Endothelial cell of umbilical vein (primary cell): ENCODE measurements at regions not wholly inside any gene's neighbourhood (a gene's known extent, or its start where the extent isn't known, plus 50 kb on each side); places are given as distances from the start of the nearest gene placed in this dataset.

ENCODE experiments used
- BruUV-seq: library from RNA; stranded (reverse); fragments of 400-500 nt; replicated peaks from 2 replicates; lab custom pipeline; 2021; lab: Mats Ljungman, UMichigan
- CTCF ChIA-PET: fragments of 300-600, 350-600 bp; sonication (Branson Sonifier 250); formaldehyde crosslinking; loops from one replicate; lab custom pipeline; 2021; ENCODE audit warnings: antibody characterized with exemption, inconsistent platforms; lab: Charles Lee
- POLR2A ChIA-PET: fragments of 300-600, 350-600 bp; sonication (Branson Sonifier 250); formaldehyde crosslinking; loops from one replicate; lab custom pipeline; 2021; ENCODE audit warnings: antibody characterized with exemption, inconsistent platforms; lab: Charles Lee
- DNase-seq: peaks from one replicate; pipeline ENCODE4 v3.0.0-alpha.2; 2011; ENCODE audit warnings: low read depth, low spot score
- FAIRE-seq: peaks from 2 replicates; lab custom pipeline; 2011; peaks lifted over from hg19 to GRCh38; lab: Jason Lieb, UNC
- H2AFZ ChIP-seq: 2 replicates; pipeline ENCODE4 v1.6.0; 2012; ENCODE audit warnings: low read depth, low read length, control low read depth, inconsistent platforms
- H3K27ac ChIP-seq: 2 replicates; pipeline ENCODE4 v1.5.1; 2011; ENCODE audit warnings: low read depth, mild to moderate bottlenecking, control low read depth, low read length, moderate library complexity; ENCODE audit not compliant: insufficient read depth
- H3K27me3 ChIP-seq, 2 experiments: 2 replicates each; pipeline versions ENCODE4 v1.6.0 to v1.6.1; 2011; ENCODE audit warnings: low read length in 2 of 2, mixed read lengths in 1 of 2; ENCODE audit not compliant: control insufficient read depth in 2 of 2, insufficient read depth in 2 of 2
- H3K36me3 ChIP-seq, 2 experiments: 2 replicates in 1 of 2; 3 replicates in 1 of 2; pipeline ENCODE4 v1.5.1; 2011; ENCODE audit warnings: low read length in 2 of 2, mild to moderate bottlenecking in 1 of 2, moderate library complexity in 1 of 2; ENCODE audit not compliant: control insufficient read depth in 2 of 2, insufficient read depth in 2 of 2; ENCODE audit errors: extremely low read depth in 1 of 2
- H3K4me1 ChIP-seq: 3 replicates; pipeline ENCODE4 v1.5.1; 2011; ENCODE audit warnings: mild to moderate bottlenecking, low read length; ENCODE audit not compliant: control insufficient read depth, insufficient read depth; ENCODE audit errors: extremely low read depth
- H3K4me2 ChIP-seq: 2 replicates; pipeline ENCODE4 v1.6.1; 2011; ENCODE audit warnings: low read length, control low read depth, mixed read lengths; ENCODE audit not compliant: insufficient read depth
- H3K4me3 ChIP-seq, 3 experiments: fragments of 200-600 bp in 1 of 3; sonication (generic), shearing (Covaris generic) in 1 of 3; replicated peaks in 1 of 3; 2 replicates each; pipeline ENCODE4 v1.5.1; 2011 to 2016; ENCODE audit warnings: control low read depth in 3 of 3, low read length in 3 of 3, mild to moderate bottlenecking in 2 of 3, inconsistent platforms in 1 of 3, low read depth in 1 of 3, moderate library complexity in 1 of 3; ENCODE audit not compliant: insufficient read depth in 1 of 3
- H3K79me2 ChIP-seq: 2 replicates; pipeline ENCODE4 v1.6.0; 2012; ENCODE audit warnings: low read length, inconsistent platforms; ENCODE audit not compliant: control insufficient read depth, insufficient read depth
- H3K9ac ChIP-seq: replicated peaks from 2 replicates; pipeline ENCODE3; 2011; ENCODE audit warnings: low read length, control low read depth; ENCODE audit not compliant: insufficient read depth; ENCODE audit errors: extremely low read depth
- H3K9me1 ChIP-seq: replicated peaks from 3 replicates; pipeline ENCODE4 v1.6.0; 2011; ENCODE audit warnings: mild to moderate bottlenecking, low read length; ENCODE audit not compliant: control insufficient read depth, insufficient read depth; ENCODE audit errors: extremely low read depth
- H3K9me3 ChIP-seq: replicated peaks from 2 replicates; pipeline ENCODE4 v1.5.1; 2012; ENCODE audit warnings: low read length, inconsistent platforms; ENCODE audit not compliant: control insufficient read depth, insufficient read depth
- H4K20me1 ChIP-seq: replicated peaks from 2 replicates; pipeline ENCODE3; 2011; ENCODE audit warnings: mild to moderate bottlenecking, low read length; ENCODE audit not compliant: control insufficient read depth, insufficient read depth; ENCODE audit errors: extremely low read depth
- EZH2 ChIP-seq: IDR thresholded peaks from 2 replicates; pipeline ENCODE4 v1.6.1; 2012; ENCODE audit warnings: borderline replicate concordance, low read depth, mild to moderate bottlenecking, moderate library complexity, low read length, inconsistent platforms; ENCODE audit not compliant: severe bottlenecking
- FOS ChIP-seq: IDR thresholded peaks from 2 replicates; pipeline ENCODE4 v1.6.1; 2011; ENCODE audit warnings: mild to moderate bottlenecking, low read length, moderate library complexity, borderline replicate concordance; ENCODE audit not compliant: insufficient read depth
- GATA2 ChIP-seq: IDR thresholded peaks from 2 replicates; pipeline ENCODE4 v1.7.0; 2011; ENCODE audit warnings: low read depth, mild to moderate bottlenecking, moderate library complexity, mixed read lengths, low read length; ENCODE audit not compliant: insufficient read length, insufficient read depth
- JUN ChIP-seq: IDR thresholded peaks from 2 replicates; pipeline ENCODE4 v1.6.1; 2011; ENCODE audit warnings: borderline replicate concordance, low read depth; ENCODE audit not compliant: insufficient read length, insufficient read depth
- MYC ChIP-seq: IDR thresholded peaks from one replicate; pipeline ENCODE4 v1.6.1; 2011; ENCODE audit warnings: mild to moderate bottlenecking, low read depth, low read length
- POLR2A ChIP-seq: IDR thresholded peaks from 2 replicates; pipeline ENCODE4 v1.6.1; 2012; ENCODE audit warnings: low read depth, mild to moderate bottlenecking, control low read depth, low read length
- POLR2AphosphoS5 ChIP-seq: IDR thresholded peaks from 2 replicates; pipeline ENCODE4 v1.6.1; 2012; ENCODE audit warnings: low read depth, mild to moderate bottlenecking, control low read depth, low read length, moderate library complexity; ENCODE audit not compliant: insufficient read depth
- dilution Hi-C: fragments of 300-500 bp; cut with MboI; formaldehyde crosslinking; loops from one replicate; pipeline ENCODE4 v1.15.0; 2019; ENCODE audit warnings: low sequenced_read_pairs; ENCODE audit not compliant: extremely low pct_ligation_motif_present
- intact Hi-C: fragments of 100-400 bp; cut with micrococcal nuclease; formaldehyde crosslinking; loops from one replicate; pipeline ENCODE4 v1.10.0; 2022
- TF ChIP-seq, protein P1 (sequence below), 2 donors: IDR thresholded peaks; 1 replicate in 1 of 2; 2 replicates in 1 of 2; pipeline ENCODE4 v1.5.1; 2011; ENCODE audit warnings: low read length in 2 of 2, mild to moderate bottlenecking in 2 of 2, moderate library complexity in 2 of 2, control low read depth in 1 of 2, inconsistent platforms in 1 of 2, low read depth in 1 of 2; ENCODE audit not compliant: insufficient read depth in 1 of 2; ENCODE audit errors: extremely low read depth in 1 of 2
- TF ChIP-seq, protein P2 (sequence below): IDR thresholded peaks from 2 replicates; pipeline ENCODE4 v1.6.1; 2011; ENCODE audit not compliant: insufficient read depth, insufficient read length

DNA sequence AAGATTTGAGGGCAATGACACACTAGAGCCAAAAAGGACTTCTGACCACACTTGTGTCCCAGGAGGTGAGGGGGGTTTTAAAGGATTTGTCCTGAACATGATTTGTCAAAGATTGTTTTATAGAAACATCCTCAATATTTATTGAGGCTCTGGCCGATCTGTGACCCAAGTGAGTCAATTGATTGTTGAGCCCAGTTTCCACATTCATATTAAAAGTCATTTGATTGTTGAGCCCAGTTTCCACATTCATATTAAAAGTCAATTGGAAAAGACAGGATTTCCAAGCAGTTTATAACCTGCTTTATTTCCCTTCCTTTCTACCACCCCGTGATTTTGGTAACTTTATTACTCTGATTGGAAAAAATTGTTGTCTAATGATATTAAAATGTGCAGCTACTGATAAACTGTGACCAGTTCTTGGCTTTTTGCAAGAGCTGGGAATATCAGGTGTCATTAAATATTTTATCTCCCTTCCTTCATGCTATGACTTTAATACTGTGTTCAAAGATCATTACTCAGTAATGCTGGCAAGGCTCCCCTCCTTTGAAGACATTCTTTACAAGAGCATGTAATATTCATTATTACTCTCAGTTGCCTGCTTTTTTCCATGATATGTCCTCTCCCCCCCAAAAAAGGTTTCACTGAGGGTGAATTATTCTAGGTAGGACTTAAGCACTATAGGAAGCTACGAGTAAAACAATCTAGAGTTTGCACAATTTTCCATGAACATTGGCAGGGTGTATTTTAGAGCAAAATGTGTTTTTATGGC lies 75.3 kb downstream of the HRH4 start:
- intact Hi-C loops, result no loop called here
- TF ChIP-seq POLR2AphosphoS5 (no peak), JUN (no peak), GATA2 (no peak), POLR2A (no peak), FOS (no peak), MYC (no peak), EZH2 (no peak)
- TF ChIP-seq, protein P1, sequence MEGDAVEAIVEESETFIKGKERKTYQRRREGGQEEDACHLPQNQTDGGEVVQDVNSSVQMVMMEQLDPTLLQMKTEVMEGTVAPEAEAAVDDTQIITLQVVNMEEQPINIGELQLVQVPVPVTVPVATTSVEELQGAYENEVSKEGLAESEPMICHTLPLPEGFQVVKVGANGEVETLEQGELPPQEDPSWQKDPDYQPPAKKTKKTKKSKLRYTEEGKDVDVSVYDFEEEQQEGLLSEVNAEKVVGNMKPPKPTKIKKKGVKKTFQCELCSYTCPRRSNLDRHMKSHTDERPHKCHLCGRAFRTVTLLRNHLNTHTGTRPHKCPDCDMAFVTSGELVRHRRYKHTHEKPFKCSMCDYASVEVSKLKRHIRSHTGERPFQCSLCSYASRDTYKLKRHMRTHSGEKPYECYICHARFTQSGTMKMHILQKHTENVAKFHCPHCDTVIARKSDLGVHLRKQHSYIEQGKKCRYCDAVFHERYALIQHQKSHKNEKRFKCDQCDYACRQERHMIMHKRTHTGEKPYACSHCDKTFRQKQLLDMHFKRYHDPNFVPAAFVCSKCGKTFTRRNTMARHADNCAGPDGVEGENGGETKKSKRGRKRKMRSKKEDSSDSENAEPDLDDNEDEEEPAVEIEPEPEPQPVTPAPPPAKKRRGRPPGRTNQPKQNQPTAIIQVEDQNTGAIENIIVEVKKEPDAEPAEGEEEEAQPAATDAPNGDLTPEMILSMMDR (IDR thresholded peaks at IDR 0.05; ENCODE audit: extremely low read depth in 1 of 2, insufficient read depth in 1 of 2, low read depth in 1 of 2, low read length in 2 of 2), result no peak
- TF ChIP-seq, protein P2, sequence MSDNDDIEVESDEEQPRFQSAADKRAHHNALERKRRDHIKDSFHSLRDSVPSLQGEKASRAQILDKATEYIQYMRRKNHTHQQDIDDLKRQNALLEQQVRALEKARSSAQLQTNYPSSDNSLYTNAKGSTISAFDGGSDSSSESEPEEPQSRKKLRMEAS, result no peak
- CTCF ChIA-PET, result interaction anchor here (0.9 to 1.4 kb wide), 2 partner anchors 8 to 22 kb away, joined by 3 to 4 read pairs; no protein-coding TSS in a partner anchor

More for the DNA sequence above, 75.3 kb downstream of the HRH4 start:
- H3K9me3 ChIP-seq, result no peaks in the 10 kb centered on the region
- H4K20me1 ChIP-seq, result no peaks in the 10 kb centered on the region
- peaks cover 29% of the 10 kb centered on the region in 2 experiments for H3K27me3 ChIP-seq
- dilution Hi-C loops, result no loop called here
- no peak overlapping the region for H3K9ac ChIP-seq
- no peak for DNase-seq
- no peaks in the 10 kb centered on the region for H3K79me2 ChIP-seq
- H3K36me3 ChIP-seq, result no peaks in the 10 kb centered on the region
- H2AFZ ChIP-seq, result no peak overlapping the region
- POLR2A ChIA-PET, result no interaction called here
- peaks cover 4% of the 10 kb centered on the region for H3K4me1 ChIP-seq
- no peaks in the 10 kb centered on the region for H3K9me1 ChIP-seq
- FAIRE-seq, result no peak
- no TSS peak for BruUV-seq
- H3K27ac ChIP-seq, result no peak overlapping the region
- no peak overlapping the region for H3K4me2 ChIP-seq
- H3K4me3 ChIP-seq, result no peak overlapping the region
